ENCODE measurements at regions not wholly inside any gene's neighbourhood (a gene's known extent, or its start where the extent isn't known, plus 50 kb on each side); places are given as distances from the start of the nearest gene placed in this dataset.

DNA sequence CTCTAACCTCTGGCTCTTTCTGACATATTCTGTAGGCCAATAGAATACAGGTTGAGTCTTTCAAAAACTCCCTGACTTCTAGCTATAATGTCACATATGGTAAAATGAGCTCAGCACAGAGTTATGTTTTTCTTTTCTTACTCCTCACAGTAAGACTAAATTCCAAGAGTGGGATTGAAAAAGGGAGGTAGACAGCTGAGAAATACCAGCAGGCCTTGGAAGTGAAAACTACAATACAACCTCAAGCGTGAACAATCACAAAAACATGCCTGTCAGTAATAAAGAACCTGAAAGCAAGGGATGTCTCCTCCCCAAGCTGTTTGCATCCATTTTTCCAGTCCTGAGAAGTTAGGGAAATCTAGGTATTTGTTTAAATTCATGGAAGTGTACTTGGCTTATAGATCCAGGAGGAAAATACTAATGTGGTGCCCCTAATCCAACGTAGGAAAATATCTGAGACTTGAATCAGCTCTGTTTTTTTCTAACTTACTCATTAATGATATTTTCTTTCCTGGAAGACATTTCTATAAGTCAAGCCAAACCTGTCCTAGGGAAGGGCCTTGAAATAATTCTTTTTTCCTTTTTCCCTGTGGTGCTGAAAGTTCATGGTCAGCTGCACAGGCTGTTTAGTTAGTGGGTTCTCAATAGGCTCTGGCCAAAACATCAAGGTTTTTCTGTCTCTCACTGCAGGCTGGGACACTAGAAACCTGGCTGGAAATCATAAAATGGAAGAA, 167.9 kb upstream of the SPATS2L start:
- no peak for DNase-seq (ENCODE audit: low read depth)

DNA sequence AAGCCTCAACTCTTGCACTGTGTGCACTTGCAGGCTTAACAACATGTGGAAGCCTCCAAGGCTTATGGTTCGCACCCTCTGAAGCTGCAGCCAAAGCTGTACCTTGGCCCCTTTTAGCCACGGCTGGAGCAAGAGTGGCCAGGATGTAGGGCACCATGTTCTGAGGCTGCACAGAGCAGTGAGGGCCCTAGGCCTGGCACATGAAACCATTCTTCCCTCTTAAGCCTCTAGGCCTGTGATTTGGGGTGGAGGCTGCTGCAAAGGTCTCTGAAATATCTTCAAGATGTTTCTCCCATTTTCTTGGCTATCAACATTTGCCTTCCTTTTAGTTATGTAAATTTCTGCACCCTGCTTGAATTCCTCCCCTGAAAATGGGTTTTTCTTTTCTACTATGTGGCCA, 161.9 kb upstream of the SPATS2L start:
- no peak for DNase-seq (ENCODE audit: low read depth)

- no peak for DNase-seq (ENCODE audit: low read depth)
Observed at GRCh38 chr2:200146501-200146900, 160.0 kb upstream of the SPATS2L start.

DNA sequence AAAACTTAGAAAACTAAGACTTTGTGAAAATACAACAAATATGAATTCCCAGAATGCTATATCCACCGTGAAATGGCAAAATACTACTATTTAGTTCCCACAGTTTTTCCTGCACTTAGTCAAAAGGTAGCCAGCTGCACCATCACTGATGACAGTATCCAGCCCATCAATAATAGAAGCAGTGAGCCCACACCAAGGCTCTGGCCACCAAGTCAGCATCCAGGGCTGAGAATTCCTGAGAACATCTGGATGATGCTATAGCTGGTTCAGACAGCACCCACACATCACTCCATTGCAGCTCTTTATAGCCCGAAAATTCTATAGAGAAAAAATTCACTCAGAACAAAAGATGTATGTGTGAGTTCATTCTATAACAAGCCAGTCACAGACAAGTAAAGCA, 159.1 kb upstream of the SPATS2L start:
- DNase-seq (ENCODE audit: low read depth), result no peak

GRCh38 chr2:200148366-200148765, 158.1 kb upstream of the SPATS2L start:
- DNase-seq (ENCODE audit: low read depth), result no peak

DNA sequence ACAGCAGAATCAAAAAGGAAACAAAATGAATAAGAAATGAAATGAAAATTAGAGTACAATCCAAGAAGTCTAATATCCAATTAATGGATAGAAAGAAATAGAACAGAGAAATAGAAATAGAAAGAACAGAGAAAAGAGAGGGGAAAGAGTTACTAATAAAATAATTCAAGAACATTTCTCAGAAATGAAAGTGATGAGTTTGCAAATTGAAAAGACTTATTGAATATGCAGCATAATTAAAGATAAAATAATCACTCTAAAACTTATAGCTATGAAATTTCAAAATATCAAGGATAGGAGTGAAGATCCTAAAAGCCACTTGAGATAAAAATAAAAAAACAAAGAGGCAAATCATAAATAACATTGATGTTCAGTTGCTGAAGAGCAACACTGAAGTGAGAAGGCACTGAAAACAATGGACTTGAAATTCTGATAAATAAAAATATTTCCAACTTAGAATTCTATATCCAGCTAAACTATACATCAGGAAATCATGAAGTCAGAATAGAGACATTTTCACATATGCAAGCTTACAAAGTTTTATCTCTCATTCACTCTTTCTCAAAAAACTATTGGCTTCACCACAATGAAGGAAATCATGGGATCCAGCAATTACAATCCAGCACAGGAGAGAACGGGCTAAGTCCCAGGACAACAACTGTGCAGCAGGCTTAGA, 155.9 kb upstream of the SPATS2L start:
- DNase-seq (ENCODE audit: low read depth), result no peak

GRCh38 chr2:200155652-200156051, 150.8 kb upstream of the SPATS2L start:
- DNase-seq (ENCODE audit: low read depth), result no peak

DNA sequence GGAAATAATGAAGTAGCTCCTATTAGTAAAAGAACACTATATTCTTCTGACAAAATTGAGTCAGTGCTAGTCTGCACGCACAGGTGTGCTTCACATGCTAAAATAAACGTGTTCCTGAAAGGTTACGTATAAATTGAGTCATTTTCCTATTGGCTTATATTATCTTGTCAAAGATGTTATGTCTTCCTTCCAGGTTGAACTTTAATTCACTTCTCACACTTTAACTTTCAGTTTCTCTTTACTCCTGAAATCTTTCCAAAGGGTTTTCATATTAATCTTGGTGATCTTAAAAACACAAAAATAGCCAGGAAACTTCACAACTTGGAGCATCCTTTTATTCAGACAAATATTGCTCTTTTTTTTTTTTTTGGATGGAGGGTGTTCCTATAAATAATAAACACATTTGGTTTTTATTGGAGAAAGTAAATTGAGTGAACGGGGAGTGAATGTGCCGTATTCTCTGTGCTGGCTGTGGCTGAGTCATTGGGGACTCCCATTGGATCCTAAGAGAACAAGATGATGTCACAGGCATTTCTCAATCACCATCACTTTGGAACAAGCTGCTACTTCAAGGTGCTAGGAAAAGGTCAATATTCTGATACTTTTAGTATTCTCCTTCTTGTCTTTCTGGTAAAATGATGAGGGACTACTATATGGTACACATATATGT, 150.2 kb upstream of the SPATS2L start:
- DNase-seq (ENCODE audit: low read depth), result no peak

DNA sequence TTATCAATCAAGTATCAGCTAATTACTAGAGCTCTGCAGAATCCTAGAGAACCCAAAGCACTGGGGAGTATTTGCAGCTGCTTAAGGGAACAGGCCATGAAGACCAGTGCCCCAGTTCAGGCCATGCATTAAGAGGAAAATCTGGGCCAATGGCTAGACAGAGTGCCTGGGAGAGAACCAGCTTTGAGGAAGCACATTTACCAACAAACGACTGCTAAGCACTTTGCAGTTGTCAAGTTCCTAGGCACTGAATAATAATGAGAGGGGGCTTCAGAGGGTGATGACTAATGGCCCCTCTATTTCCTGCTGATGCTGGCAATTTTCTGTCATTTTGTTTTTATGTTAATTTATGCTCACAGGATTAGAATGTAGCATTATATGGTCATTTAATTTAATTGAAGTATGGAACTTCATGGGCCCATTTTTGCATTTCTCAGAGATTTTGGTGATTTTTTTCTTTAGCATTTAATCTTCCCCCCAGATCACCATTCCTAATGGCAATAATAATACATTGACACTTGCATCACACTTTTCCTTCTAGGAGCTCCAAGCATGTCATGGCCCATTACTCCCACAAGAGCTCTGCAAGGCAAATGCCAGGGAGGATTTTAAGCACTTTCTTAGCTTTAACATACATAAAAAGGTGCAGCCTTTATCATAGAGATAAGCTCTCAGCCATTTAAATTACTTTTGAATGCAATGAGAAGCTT, 147.7 kb upstream of the SPATS2L start:
- no peak for DNase-seq (ENCODE audit: low read depth)

- DNase-seq (ENCODE audit: low read depth), result no peak
Observed at GRCh38 chr2:200159357-200159707, 147.2 kb upstream of the SPATS2L start.

- no peak for DNase-seq (ENCODE audit: low read depth)
Observed at GRCh38 chr2:200159829-200160781, 146.4 kb upstream of the SPATS2L start.

DNA sequence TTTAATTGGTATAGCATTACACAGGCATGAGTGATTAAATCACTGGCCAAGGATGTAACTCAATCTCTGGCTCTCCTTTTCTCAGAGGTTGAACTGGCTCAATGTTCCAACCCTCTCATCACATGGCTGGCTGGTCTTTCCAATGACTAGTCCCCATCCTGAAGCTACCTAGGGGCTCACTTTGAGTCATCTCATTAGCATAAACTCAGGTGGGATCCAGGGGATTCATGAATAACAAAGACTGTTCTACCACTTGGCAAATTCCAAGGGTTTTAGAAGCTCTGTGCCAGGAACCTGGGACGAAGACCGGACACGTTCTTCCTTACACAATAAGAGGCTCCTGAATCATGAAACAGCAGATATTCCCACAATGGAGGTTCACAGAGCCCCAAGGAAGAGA, 145.0 kb upstream of the SPATS2L start:
- no peak for DNase-seq (ENCODE audit: low read depth)

- no peak for DNase-seq (ENCODE audit: low read depth)
Observed at GRCh38 chr2:200165687-200166086, 140.8 kb upstream of the SPATS2L start.

- no peak for DNase-seq (ENCODE audit: low read depth)
Observed at GRCh38 chr2:200168641-200169555, 137.6 kb upstream of the SPATS2L start.

GRCh38 chr2:200170221-200170620, 136.3 kb upstream of the SPATS2L start:
- DNase-seq (ENCODE audit: low read depth), result no peak

GRCh38 chr2:200171731-200172482, 134.6 kb upstream of the SPATS2L start:
- no peak for DNase-seq (ENCODE audit: low read depth)

DNA sequence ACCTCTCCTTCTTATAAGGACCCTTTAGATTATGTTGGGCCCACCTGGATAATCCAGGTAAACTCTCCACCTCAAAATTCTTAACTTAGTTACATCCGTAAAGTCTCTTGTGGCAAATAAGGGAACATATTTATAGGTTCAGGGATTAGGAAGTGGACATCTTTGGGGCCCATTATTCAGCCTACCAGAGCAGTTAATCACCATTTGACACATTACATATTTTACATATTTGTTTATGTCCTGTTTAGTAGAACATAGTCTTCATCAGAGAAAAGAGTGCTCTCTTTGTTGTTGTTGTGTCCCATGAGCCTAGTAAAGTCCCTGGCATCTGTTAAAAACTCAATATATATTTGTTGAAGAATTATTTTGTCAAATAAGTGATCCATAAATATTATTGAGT, 134.0 kb upstream of the SPATS2L start:
- DNase-seq (ENCODE audit: low read depth), result no peak

DNA sequence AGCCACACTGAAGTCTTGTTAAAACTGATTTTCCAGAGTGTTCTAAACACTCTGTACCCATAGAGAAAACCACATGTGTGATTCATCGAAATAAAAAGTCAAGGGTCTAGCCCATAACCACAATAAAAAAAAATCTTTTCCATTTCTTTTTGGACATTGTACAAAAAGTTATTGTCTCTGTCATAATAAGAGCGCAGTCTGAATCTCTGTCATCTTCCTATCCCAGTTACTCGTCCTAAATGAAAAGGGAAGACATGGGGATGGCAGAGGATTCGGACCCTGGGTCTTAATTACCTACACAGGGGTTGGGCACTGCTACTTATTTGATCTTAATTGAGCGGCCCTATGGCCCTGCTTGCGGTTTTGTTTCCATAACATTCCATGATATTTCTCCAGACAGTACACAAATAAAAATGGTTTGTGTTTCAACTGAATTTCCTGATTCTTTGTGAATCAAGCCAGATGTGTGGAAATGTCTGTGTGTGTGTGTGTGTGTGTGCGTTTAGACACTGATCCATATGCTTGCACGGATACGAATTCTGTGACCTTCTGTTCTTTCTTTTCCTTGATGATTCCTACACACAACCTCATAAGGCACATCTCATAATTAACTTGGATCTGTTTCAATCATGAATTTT, 133.4 kb upstream of the SPATS2L start:
- peak; percentile 68 for DNase-seq (ENCODE audit: low read depth)

DNA sequence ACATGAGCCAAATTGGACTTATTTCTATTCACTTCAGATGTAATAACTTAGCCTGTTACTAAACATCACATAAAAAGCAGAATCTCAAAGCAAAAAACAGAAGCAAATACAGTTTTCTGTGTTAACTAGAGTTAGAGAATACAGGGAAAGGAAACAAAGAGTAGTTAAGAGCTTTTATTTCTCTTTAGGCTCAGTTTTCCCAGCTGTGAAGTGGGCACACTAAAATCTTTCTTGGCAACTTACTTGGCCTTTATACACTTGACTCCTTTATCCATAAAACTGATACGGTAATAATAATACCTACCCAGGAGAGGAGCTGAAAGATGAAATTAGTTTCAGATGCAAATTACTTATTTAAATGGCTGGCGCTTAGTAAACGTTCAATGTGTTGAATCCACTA, 132.8 kb upstream of the SPATS2L start:
- DNase-seq (ENCODE audit: low read depth), result no peak
